ENCODE measurements at regions not wholly inside any gene's neighbourhood (a gene's known extent, or its start where the extent isn't known, plus 50 kb on each side); places are given as distances from the start of the nearest gene placed in this dataset.
"Not testable (repeated sequence)": the region's sequence is repeated elsewhere in the genome, so short reads cannot be mapped to it uniquely, and the experiment has no call there.

DNA sequence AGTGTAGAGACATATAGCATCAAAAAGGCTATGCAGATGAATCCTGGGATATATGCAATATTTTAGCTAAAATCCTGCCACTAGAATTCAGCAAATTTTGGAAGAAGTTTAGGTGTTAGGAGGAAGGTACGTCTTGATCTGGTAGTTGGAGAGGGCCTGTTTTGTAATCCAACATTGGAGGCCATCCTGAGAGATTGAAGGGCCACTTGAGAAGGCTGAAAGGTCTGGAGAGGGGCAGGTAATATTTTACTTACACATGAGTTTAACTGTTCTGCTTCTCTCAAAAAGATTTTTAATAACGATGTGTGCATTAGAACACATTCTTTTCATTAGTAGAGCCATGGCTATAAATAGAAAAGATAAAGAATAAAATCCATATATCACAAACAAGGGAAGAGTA lies 422.1 kb downstream of the RAB38 start:
- no peak for DNase-seq

DNA sequence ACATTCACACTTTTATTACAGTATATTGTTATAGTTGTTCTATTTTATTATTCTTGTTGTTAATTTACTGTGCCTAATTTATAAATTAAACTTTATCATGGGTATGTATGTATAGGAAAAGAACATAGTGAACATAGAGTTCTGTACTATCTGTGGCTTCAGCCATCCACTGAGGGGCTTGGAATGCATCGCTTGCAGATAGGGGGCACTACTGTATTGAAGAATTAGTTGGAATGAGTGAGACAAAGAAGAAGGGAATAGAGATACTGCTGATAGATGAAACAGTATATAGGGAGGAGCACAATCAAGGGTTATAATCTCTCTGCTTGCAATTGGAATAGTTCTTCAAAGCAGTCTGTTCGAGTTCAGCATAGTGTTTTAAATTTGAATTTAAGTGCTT lies 432.2 kb downstream of the RAB38 start:
- no peak for DNase-seq

DNA sequence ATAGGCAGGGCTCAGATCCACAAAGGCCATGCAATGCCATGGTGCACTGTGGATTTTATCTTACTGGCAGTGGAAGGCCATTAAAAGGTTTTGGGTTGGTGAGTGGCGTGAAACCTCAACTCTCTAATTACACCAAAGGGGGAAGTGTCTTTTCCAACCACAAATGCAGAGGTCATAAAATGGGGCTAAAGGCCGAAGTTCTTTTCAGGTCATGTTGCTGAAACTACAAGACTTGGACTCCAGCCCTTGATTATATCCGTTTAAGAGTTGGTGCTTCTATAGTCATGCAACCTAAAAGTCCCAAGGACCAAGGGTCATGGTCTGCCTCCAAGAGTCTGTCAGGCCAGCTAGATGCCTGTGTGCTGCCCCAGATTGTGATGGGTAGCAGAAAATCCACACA lies 434.3 kb downstream of the RAB38 start:
- DNase-seq, result no peak

DNA sequence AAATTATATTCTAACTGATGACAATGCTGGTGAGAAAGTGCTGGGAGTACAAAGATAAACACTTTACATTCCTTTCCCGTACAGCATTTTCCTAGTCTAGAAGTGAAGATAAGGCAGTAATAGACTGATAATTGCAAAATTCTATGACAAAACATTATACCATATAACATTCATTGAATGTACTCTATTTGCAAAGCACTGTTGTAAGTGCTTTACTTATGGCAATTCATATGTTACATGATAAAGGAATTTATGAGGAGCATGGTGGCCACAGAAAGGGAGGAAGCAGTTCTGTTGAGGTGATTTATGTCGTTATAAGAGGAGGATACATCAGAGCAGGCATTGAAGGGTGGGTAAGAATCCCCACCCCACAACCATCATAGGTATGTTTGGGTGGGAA lies 434.8 kb downstream of the RAB38 start:
- DNase-seq, result no peak

DNA sequence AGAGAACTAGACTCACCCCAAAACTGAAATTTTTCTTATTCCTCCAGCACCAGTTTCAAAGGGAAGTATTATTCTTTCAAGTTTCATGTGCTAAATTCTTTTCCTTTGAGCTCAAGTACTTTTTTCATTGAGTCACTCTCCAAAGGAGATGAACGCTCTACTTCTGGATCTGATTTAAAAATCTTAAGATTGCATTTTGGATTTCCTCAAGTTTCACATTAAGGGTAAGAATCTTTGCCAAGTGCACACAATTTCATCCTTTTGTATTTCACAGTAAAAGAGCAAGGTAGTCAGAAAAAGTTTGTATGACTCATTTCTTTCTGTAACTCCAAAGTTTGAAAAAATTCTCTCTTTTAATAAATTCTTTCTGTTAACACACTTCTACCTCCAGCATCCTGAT lies 435.5 kb downstream of the RAB38 start:
- no peak for DNase-seq

DNA sequence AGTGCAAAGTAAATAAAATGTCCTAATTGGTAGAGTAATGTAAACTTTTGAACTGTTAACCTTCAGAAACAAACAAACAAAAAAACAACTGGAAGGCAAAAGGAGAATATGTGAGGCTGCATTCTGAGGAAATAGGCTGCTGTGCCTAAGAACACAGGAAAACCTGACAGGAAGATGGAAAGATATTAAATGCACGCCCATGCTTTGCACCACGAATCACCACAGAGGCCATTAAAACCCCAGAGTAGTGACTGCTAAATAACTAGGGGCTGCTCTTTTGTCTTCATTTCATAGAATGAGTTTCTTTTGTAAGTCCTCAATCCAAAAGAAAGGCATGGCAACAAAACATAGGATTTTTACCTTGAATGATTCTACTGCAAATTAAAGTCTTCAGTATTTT lies 436.0 kb downstream of the RAB38 start:
- DNase-seq, result no peak

DNA sequence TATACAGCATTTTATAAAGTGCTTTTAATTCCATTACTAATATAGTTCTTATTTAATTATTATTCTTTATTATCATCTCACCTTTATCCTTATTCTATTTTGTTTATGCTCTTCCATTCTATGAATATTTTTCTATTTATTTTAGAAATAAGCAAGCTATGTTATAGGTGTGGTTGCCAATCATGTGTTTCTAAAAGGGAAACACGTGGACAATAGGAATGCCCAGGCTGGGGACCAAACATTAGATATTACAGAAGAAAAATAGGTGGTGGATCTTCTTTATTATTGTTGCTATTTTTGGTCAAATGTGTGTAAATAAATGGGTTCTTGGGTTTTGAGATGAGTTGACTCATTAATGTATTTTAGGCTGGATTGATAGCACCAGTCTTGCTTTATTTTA lies 438.3 kb downstream of the RAB38 start:
- DNase-seq, result no peak

DNA sequence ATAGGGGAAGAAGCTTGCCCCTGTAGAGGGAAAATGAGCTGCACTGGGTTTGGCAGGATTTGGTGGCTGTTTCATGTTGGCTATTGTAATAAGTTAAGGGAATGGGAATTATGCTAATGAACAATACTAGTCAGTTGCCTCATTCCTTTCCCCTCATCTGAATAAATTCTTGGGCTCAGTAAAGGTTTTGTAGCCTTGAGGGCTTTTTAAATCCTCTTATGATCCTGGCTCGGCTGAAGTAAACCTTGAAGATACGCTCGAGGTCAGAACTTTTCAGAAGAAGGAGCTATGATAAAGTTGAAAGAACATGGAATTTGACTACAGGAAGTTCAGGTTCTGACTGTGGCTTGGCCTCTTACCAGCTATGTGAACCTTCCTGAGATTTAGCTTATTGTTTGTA lies 448.7 kb downstream of the RAB38 start:
- DNase-seq, result no peak

DNA sequence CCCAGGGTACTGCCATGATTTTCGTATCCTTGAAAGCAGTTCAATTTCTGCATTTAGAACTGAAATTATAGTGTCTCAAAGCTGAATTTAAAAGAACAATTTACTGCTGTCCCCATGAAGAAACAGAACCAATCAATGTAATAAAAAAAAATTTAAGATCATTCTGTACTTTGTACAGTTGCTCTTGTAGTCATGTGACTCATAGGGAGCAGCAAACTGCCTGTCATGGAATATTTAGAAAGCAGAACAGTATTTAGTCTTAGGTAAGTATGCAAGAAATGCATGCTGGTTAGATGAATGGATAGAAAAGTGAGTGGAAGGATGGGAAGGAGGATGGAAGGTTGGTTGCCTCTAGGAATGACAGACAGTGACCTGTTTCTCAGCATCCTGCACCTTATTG lies 450.9 kb downstream of the RAB38 start:
- DNase-seq, result no peak

DNA sequence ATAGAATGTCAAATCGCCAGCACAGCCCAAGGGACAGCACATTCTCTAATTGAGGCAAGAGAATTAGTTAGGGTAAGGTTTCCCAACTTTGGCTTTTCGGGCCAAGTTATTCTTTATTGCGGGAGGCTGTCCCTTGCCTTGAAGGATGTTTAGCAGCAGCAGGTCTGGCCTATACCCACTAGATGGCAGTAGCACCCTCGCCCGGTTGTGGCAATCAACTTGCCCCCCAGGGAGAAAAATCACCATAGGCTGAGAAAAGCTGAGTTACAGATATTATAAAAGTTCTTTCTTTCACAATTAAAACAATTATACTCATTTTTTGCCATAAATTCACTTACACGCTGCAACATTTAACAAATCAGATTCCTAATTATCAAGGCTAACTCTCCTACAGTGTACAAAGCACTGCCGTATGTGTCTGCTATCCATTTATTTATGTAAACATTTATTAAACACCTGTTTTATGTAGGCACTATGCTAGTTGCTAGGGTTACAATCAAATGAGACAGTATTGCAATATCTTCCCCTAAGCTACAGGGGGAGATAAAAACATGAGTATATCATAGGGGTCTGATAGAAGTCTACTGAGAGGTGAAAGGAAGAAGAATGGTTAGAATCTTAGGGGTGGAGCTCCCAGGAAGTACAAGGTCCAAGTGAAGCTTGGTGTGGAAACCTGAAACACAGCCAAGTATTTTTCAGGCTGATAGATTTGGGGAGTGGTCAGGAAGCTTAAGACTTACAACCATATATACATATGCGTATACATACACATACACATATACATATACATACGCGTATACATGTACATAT lies 452.3 kb downstream of the RAB38 start:
- DNase-seq, result no peak

DNA sequence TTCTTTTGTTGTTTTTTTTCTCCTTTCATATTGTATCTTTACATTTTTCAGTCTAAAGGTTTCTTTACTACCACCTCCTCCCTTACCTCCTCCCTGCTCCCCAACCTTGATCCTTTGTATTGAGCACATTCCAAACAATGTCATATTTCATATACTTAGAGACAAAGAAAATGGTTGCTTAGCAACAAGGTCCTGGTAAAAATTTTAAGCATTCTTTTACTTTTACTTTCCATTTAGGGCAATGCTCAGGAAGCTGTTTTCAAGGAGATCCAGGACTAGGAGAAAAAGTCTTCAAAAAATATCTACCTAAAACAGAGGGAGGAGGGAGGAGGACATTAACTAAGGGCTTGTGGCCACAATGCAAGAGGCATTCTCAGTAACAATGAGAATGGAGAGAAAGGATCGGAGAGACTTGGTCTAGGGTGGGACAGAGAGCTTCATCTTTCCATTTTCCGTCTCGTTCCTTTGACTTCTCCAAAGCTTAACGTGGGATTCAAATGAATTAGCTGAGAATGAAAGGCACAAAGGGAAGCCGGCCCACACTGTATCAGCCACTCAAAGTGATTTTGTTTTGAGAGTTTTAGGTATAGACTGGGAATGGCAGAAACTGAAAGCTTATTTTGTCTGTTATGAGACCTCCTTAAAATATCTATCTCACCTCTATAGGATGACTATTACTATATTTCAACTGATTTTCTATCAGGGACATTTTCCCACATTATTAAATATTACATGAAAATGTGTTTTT lies 455.7 kb downstream of the RAB38 start:
- no peak for DNase-seq

DNA sequence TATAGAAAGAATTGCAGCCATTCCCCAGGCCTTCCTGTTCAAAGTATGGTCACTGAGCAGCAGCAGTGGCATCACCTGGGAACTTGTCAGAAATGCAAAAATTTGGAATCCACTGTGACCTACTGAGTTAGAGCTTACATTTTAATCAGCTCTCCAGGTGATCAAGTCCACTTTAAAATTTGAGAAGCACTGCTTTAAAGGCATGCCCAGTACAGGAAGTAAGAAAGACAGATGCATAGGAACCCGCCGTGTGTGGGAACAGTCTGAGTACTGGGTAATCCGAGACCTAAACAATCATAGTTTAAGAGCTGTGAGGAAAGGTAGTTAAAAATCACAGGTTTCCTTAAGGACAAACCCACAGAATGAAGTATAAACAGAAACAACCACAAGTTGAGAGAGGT lies 462.4 kb downstream of the RAB38 start:
- DNase-seq, result no peak

DNA sequence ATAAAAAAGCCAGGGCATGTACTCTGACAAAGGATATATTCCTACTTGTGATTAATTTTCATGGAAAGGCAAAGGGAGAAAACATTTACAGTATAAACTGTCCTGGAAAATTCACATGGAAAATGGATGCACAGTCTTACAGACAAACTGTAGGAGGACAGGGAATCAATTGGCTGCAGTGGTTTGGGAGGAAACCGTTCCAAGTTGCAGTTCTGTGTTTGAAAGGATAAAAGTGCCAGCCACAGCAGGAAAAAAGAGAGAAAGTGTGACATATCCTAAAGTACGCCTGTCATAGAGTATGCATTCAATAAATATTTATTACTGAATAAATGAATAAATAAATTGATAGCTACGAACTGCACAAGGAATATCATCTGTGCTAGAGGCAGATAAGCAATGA lies 462.9 kb downstream of the RAB38 start:
- DNase-seq, result no peak

DNA sequence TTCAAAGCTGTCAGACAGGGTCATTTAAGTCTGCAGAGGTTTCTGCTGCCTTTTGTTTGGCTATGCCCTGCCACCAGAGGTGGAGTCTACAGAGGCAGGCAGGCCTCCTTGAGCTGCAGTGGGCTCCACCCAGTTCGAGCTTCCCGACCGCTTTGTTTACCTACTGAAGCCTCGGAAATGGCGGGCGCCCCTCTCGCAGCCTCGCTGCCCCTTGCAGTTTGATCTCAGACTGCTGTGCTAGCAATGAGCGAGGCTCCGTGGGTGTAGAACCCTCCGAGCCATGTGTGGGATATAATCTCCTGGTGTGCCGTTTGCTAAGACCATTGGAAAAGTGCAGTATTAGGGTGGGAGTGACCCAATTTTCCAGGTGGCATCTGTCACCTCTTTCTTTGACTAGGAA lies 471.7 kb downstream of the RAB38 start:
- not testable (repeated sequence) for DNase-seq

DNA sequence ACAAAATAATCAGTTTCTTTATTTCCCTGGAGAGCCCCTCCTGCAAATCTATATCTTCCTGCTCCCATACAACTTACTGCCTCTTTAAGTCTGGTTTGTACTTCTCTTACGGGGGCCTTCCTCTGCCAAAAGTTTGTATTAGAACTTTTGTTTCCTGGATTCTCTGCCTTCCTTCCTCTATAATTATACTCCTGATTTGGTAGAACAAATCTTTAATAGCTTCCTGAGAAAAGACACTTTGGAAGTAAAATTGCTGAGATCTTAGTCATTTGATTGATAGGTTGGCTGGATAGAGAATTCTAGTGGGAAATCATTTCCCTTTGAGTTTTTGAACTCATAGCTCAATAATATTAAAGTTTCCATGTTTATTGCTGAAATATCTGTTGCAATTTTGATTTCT lies 499.2 kb downstream of the RAB38 start:
- DNase-seq, result no peak

DNA sequence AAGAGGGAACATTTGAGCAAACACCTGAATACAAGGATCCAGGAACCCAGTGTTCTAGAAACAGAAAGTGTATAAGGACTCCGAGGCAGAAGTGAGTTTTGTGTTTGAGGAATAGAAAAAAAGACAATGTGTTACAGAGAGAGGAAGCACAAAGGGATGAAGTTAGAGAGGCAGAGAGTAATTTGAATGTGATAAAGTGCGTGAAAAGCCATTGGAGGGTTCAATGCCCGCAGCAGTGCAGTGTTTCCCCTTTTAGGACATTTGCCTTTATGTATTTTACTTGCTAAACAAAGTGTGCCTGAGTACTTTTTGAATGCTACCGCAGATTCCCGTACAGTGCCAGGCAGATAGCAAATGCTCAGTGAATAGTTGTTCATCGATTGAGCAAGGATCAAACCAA lies 508.5 kb downstream of the RAB38 start:
- DNase-seq, result no peak

DNA sequence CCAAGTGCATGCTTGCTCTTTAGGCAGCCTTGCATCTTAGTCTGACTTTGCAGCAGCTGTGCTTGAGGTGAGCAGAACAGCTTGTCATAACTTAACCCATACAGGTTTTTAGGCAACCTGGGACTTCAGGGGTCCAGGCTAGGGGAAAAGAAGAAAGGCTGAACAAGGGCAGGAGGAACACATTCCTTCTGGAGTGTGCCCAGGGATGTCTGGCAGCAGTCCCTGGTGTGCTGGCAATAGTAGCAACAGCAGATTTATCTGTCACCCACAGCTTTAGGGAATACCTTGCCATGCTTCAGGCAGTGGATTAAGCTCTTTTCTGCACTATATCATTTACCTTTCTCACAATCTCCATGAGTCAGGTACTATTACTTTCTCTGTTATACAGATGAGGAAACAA lies 513.0 kb downstream of the RAB38 start:
- no peak for DNase-seq

DNA sequence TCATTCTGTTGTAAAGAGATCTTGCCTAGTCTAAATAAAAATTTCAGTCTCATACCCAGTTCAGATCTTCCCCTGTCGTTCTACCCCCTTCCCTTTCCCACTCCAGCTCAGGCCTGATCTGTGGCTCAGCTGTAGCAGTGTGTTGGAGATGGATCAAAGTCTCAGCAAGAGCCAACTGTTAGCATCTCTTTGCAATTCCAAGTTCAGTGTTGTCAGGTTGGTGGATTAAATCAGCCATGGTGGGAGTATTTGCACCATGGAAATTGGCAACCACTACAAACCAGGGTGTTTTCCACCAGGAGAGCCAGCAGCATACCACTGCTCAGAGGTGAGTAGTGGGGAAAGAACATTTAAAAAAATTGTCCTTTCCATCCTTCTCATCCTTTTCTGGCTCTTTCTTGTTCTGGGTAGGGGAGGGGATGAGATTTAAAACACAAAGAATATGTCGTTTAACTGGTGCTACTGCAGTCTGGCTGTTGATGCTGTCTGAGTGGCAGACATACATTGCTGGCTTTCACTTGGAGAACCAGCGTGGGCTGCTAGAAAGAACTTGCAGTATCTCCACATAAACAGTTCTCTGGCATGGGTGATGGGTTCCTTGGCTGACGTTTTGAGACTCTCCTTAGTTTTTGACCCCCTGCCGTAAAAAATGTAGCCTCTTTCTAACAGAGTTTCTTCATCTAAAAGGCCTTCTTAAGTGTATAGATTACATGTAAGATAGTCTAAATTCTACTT lies 514.1 kb downstream of the RAB38 start:
- DNase-seq, result no peak

DNA sequence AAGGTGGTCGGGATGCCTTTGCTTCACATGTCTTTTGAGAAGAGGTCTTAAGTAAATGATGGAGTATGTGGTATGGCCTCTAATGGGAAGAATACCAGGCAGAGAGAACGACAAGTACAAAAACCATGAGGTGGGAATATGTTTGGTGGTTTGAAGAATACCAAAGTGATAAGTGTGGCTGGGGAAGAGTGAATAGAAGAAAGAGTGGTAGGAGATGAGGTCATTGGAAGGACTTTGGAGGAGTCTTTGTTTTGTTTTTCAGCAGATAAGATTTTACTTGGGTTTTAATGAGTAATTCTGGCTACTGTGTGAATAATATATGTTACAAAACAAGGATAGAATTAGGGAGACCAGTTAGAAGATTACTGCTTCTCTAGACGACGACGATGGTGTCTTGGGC lies 515.4 kb downstream of the RAB38 start:
- DNase-seq, result no peak

DNA sequence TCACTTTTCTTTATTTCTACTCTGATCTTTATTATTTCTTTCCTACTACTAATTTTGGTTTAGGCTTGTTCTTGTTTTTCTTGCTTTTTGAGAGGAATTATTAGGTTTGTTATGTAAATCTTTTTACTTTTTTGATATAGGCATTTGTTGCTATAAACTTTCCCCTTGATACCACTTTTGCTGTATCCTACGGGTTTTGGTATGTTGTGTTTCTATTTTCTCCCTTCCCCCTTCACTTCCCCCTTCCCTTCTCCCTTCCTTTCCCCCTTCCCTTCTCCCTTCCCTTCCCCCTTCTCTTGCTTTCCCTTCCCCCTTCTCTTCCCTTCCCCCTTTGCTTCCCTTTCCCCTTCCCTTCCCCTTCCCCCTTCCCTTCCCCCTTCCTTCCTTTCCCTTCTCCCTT lies 529.6 kb downstream of the RAB38 start:
- DNase-seq, result no peak

DNA sequence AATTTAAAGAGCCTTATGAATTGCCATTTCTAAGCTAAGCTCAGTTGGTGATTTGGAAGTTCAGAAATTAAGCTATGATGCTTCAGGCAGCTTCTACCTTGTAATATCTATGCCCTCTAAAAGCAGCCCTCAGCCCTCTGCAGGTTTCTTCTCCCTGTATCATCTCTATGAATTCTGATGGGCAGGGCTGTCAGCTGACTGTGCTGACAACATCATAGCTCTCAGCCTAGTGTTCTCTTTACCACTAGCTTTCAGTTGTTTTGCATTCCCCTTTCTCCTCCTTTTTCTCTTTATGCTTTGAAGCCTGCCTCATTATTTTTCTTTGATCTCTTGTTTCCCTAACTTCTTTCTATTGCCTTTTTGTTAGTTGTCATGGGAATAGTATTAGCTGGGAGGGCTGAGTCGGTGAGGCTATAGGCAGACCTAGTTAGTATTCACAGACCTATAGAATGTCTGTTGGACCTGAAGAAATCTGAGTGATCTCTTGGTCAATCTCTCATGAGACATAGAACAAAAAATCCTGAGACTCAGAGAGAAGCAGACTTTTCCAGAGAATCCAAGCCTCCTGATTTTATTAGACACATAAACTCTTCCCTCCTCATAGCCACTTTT lies 535.4 kb downstream of the RAB38 start:
- DNase-seq, result no peak

DNA sequence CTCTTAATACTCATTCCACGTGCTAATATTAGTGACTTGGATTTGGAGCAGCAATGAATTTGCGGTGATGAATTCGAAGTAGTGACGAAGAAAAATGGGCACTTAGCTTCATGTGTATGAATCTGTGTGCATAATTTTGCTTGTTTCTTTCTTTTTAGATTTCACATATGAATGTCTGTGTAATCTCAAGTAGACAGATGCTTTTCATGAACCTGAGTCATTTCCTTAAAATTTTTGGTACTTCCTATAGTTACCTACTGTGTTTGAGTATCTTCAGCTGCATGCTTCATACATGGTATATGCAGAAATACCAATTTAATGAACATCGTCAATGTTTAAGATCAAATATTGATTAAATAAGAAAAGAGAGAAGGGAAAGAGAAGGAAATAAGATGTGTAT lies 540.2 kb downstream of the RAB38 start:
- DNase-seq, result no peak

DNA sequence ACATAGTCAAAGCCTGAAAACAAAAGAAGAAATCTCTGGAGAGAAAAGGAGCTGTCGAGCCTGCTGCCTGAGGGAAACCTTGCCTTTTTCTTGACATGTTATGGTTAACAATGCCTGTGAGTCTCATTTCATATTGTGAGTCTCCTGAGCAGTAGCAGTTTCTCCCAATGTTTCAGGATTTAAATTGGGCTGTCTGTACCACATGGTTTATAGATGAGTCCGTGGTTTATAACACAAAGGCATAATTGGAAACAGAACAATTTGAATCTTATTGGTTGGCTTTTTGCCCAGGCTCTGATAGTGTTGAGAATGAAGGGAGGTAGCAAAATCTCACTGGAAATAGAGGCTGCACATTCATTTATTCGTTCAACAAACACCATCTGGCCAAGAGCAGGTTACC lies 540.9 kb downstream of the RAB38 start:
- DNase-seq, result no peak

DNA sequence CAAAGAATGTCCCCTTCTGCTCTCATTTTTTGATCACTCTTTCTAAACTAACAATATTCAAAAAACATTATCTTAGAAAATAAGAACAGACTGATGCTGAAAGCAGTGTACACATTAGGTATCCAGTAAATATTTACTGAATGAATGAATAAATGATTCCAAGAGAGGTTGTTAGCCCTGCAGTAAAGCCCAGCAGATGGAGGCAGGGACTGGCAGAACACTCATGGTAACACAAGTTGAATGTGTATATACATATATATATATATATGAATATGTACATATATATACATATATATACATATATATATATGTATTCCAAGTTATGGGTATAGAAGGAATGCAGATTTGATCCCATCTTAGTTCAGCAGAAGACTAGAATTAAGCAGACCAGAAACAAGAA lies 546.3 kb downstream of the RAB38 start:
- no peak for DNase-seq

Data from CD4-positive, alpha-beta T cell treated with Interleukin-1 beta for 1 hour (primary cell).